ENCODE measurements at regions not wholly inside any gene's neighbourhood (a gene's known extent, or its start where the extent isn't known, plus 50 kb on each side); places are given as distances from the start of the nearest gene placed in this dataset.

DNA sequence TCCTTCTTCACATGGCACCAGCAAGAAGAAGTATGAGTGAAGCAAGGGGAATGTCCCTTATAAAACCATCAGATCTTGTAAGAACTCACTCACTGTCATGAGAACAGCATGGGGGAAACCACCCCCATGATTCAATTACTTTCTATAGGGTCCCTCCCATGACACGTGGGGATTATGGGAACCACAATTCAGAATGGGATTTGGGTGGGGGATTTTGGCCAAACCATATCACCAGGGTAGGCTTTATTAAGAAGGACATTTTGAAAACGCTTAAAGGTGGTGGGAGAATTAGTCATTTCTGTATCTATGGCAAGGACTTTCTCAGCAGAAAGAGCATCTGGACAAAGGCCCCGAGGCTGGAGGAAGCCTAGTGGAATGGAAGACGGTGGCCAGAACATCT lies 100.2 kb upstream of the ADAMTS16 start:
- TF ChIP-seq, protein P1, sequence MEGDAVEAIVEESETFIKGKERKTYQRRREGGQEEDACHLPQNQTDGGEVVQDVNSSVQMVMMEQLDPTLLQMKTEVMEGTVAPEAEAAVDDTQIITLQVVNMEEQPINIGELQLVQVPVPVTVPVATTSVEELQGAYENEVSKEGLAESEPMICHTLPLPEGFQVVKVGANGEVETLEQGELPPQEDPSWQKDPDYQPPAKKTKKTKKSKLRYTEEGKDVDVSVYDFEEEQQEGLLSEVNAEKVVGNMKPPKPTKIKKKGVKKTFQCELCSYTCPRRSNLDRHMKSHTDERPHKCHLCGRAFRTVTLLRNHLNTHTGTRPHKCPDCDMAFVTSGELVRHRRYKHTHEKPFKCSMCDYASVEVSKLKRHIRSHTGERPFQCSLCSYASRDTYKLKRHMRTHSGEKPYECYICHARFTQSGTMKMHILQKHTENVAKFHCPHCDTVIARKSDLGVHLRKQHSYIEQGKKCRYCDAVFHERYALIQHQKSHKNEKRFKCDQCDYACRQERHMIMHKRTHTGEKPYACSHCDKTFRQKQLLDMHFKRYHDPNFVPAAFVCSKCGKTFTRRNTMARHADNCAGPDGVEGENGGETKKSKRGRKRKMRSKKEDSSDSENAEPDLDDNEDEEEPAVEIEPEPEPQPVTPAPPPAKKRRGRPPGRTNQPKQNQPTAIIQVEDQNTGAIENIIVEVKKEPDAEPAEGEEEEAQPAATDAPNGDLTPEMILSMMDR (IDR thresholded peaks at IDR 0.05) = no peak
- TF ChIP-seq POLR2A (IDR thresholded peaks at IDR 0.05) = no peak
